HG03139 (cell line): ENCODE measurements at regions not wholly inside any gene's neighbourhood (a gene's known extent, or its start where the extent isn't known, plus 50 kb on each side); places are given as distances from the start of the nearest gene placed in this dataset.
"Not testable (repeated sequence)": the region's sequence is repeated elsewhere in the genome, so short reads cannot be mapped to it uniquely, and the experiment has no call there.

Experiments
- ATAC-seq: cut with Tn5 transposase; IDR thresholded peaks from one replicate; pipeline ENCODE4 v1.9.1; 2021; ENCODE audit not compliant: unreplicated experiment

- ATAC-seq, result peak; percentile 62
These were observed 62.6 kb upstream of the CDR2 start for GRCh38 chr16:22436823-22437652.

- not testable (repeated sequence) for ATAC-seq
These were observed 62.0 kb upstream of the CDR2 start for GRCh38 chr16:22436326-22436822.

- not testable (repeated sequence) for ATAC-seq
These were observed 56.9 kb upstream of the CDR2 start for GRCh38 chr16:22431314-22431713.

- no peak for ATAC-seq
These were observed 54.2 kb upstream of the CDR2 start for GRCh38 chr16:22428654-22429053.

GRCh38 chr16:22427556-22427955, 53.1 kb upstream of the CDR2 start:
- ATAC-seq, result no peak

- no peak for ATAC-seq
These were observed 51.4 kb upstream of the CDR2 start for GRCh38 chr16:22425847-22426246.

GRCh38 chr16:22425036-22425801, 50.8 kb upstream of the CDR2 start:
- ATAC-seq, result no peak

GRCh38 chr16:22424161-22424937, 49.9 kb upstream of the CDR2 start:
- ATAC-seq, result no peak
